Stimulated activated naive CD8-positive, alpha-beta T cell treated with anti-CD3 and anti-CD28 coated beads, Interleukin-15, Interleukin-2, amounts not matched to agents 100 ng/mL and 50 ng/mL, for 24 hours (primary cell): ENCODE measurements at regions not wholly inside any gene's neighbourhood (a gene's known extent, or its start where the extent isn't known, plus 50 kb on each side); places are given as distances from the start of the nearest gene placed in this dataset.

Experiments used
- H3K27ac Mint-ChIP-seq: one replicate; pipeline ENCODE4 v1.8.0; 2021; ENCODE audit warnings: mild to moderate bottlenecking, mixed read lengths
- H3K27me3 Mint-ChIP-seq: one replicate; pipeline ENCODE4 v1.8.0; 2021; ENCODE audit warnings: mixed read lengths
- H3K36me3 Mint-ChIP-seq: one replicate; pipeline ENCODE4 v1.8.0; 2021; ENCODE audit warnings: low read depth, mixed read lengths
- H3K4me1 Mint-ChIP-seq: one replicate; pipeline ENCODE4 v1.8.0; 2021; ENCODE audit warnings: low read depth, mixed read lengths
- H3K4me3 Mint-ChIP-seq: one replicate; pipeline ENCODE4 v1.8.0; 2021; ENCODE audit warnings: mild to moderate bottlenecking, mixed read lengths
- H3K9me3 Mint-ChIP-seq: one replicate; pipeline ENCODE4 v1.8.0; 2021; ENCODE audit warnings: mixed read lengths

- Mint-ChIP-seq H3K36me3 (no peaks in the 10 kb centered on the region), H3K27me3 (peaks cover 9% of the 10 kb centered on the region), H3K4me3 (no peak overlapping the region), H3K4me1 (peaks cover 27% of the 10 kb centered on the region), H3K27ac (no peak overlapping the region), H3K9me3 (no peaks in the 10 kb centered on the region)
These were observed 135.1 kb upstream of the MYLIP start for GRCh38 chr6:15993716-15994228.

- Mint-ChIP-seq H3K27me3 (peaks cover 5% of the 10 kb centered on the region), H3K36me3 (no peaks in the 10 kb centered on the region), H3K27ac (peak overlapping the region; percentile 55), H3K4me1 (peaks cover 26% of the 10 kb centered on the region), H3K4me3 (no peak overlapping the region), H3K9me3 (no peaks in the 10 kb centered on the region)
These were observed 138.7 kb upstream of the MYLIP start for GRCh38 chr6:15990179-15990578.

GRCh38 chr6:15989397-15989796 is 139.5 kb upstream of the MYLIP start:
- peaks cover 5% of the 10 kb centered on the region for H3K27me3 Mint-ChIP-seq
- H3K27ac Mint-ChIP-seq = peak overlapping the region; percentile 29
- H3K36me3 Mint-ChIP-seq = no peaks in the 10 kb centered on the region
- H3K4me1 Mint-ChIP-seq = peaks cover 18% of the 10 kb centered on the region
- H3K9me3 Mint-ChIP-seq = no peaks in the 10 kb centered on the region
- no peak overlapping the region for H3K4me3 Mint-ChIP-seq

- no peak overlapping the region for H3K4me3 Mint-ChIP-seq
- H3K4me1 Mint-ChIP-seq = peaks cover 18% of the 10 kb centered on the region
- H3K27me3 Mint-ChIP-seq = peaks cover 8% of the 10 kb centered on the region
- no peaks in the 10 kb centered on the region for H3K9me3 Mint-ChIP-seq
- H3K27ac Mint-ChIP-seq = no peak overlapping the region
- no peaks in the 10 kb centered on the region for H3K36me3 Mint-ChIP-seq
These were observed 141.3 kb upstream of the MYLIP start for GRCh38 chr6:15987569-15987968.

GRCh38 chr6:15986027-15986629 is 142.8 kb upstream of the MYLIP start:
- Mint-ChIP-seq H3K4me3 (no peak overlapping the region), H3K27ac (no peak overlapping the region), H3K9me3 (no peaks in the 10 kb centered on the region), H3K4me1 (peaks cover 18% of the 10 kb centered on the region), H3K36me3 (no peaks in the 10 kb centered on the region), H3K27me3 (peaks cover 15% of the 10 kb centered on the region)

- peaks cover 18% of the 10 kb centered on the region for H3K4me1 Mint-ChIP-seq
- no peak overlapping the region for H3K4me3 Mint-ChIP-seq
- H3K27me3 Mint-ChIP-seq = peaks cover 15% of the 10 kb centered on the region
- H3K9me3 Mint-ChIP-seq = no peaks in the 10 kb centered on the region
- no peak overlapping the region for H3K27ac Mint-ChIP-seq
- H3K36me3 Mint-ChIP-seq = no peaks in the 10 kb centered on the region
These were observed 143.4 kb upstream of the MYLIP start for GRCh38 chr6:15985379-15985959.

- H3K27me3 Mint-ChIP-seq = peaks cover 13% of the 10 kb centered on the region
- H3K4me1 Mint-ChIP-seq = no peaks in the 10 kb centered on the region
- H3K4me3 Mint-ChIP-seq = no peak overlapping the region
- H3K36me3 Mint-ChIP-seq = no peaks in the 10 kb centered on the region
- no peak overlapping the region for H3K27ac Mint-ChIP-seq
- H3K9me3 Mint-ChIP-seq = no peaks in the 10 kb centered on the region
These were observed 146.9 kb upstream of the MYLIP start for GRCh38 chr6:15981956-15982355.

- H3K9me3 Mint-ChIP-seq = no peaks in the 10 kb centered on the region
- H3K27me3 Mint-ChIP-seq = peaks cover 10% of the 10 kb centered on the region
- no peaks in the 10 kb centered on the region for H3K4me1 Mint-ChIP-seq
- no peaks in the 10 kb centered on the region for H3K36me3 Mint-ChIP-seq
- no peak overlapping the region for H3K4me3 Mint-ChIP-seq
- no peak overlapping the region for H3K27ac Mint-ChIP-seq
These were observed 148.1 kb upstream of the MYLIP start for GRCh38 chr6:15980801-15981200.

GRCh38 chr6:15978426-15978825 is 150.5 kb upstream of the MYLIP start:
- Mint-ChIP-seq H3K4me3 (no peak overlapping the region), H3K27me3 (peaks cover 10% of the 10 kb centered on the region), H3K36me3 (peaks cover 4% of the 10 kb centered on the region), H3K27ac (no peak overlapping the region), H3K9me3 (peaks cover 10% of the 10 kb centered on the region), H3K4me1 (no peaks in the 10 kb centered on the region)

- Mint-ChIP-seq H3K9me3 (peaks cover 10% of the 10 kb centered on the region), H3K4me3 (no peak overlapping the region), H3K27ac (no peak overlapping the region), H3K36me3 (peaks cover 4% of the 10 kb centered on the region), H3K27me3 (peaks cover 1% of the 10 kb centered on the region), H3K4me1 (no peaks in the 10 kb centered on the region)
These were observed 151.8 kb upstream of the MYLIP start for GRCh38 chr6:15977050-15977449.

- no peaks in the 10 kb centered on the region for H3K27me3 Mint-ChIP-seq
- no peak overlapping the region for H3K4me3 Mint-ChIP-seq
- H3K27ac Mint-ChIP-seq = no peak overlapping the region
- H3K4me1 Mint-ChIP-seq = no peaks in the 10 kb centered on the region
- peaks cover 10% of the 10 kb centered on the region for H3K9me3 Mint-ChIP-seq
- peaks cover 4% of the 10 kb centered on the region for H3K36me3 Mint-ChIP-seq
These were observed 154.1 kb upstream of the MYLIP start for GRCh38 chr6:15974817-15975216.

- H3K36me3 Mint-ChIP-seq = peaks cover 4% of the 10 kb centered on the region
- H3K9me3 Mint-ChIP-seq = peaks cover 10% of the 10 kb centered on the region
- no peak overlapping the region for H3K27ac Mint-ChIP-seq
- H3K27me3 Mint-ChIP-seq = no peaks in the 10 kb centered on the region
- no peak overlapping the region for H3K4me3 Mint-ChIP-seq
- H3K4me1 Mint-ChIP-seq = no peaks in the 10 kb centered on the region
These were observed 158.4 kb upstream of the MYLIP start for GRCh38 chr6:15970517-15970916.

GRCh38 chr6:15969236-15969778 is 159.6 kb upstream of the MYLIP start:
- no peaks in the 10 kb centered on the region for H3K4me1 Mint-ChIP-seq
- H3K27me3 Mint-ChIP-seq = no peaks in the 10 kb centered on the region
- H3K27ac Mint-ChIP-seq = no peak overlapping the region
- peaks cover 5% of the 10 kb centered on the region for H3K9me3 Mint-ChIP-seq
- no peak overlapping the region for H3K4me3 Mint-ChIP-seq
- H3K36me3 Mint-ChIP-seq = peaks cover 4% of the 10 kb centered on the region

- Mint-ChIP-seq H3K27ac (no peak overlapping the region), H3K9me3 (no peaks in the 10 kb centered on the region), H3K36me3 (no peaks in the 10 kb centered on the region), H3K4me1 (no peaks in the 10 kb centered on the region), H3K27me3 (no peaks in the 10 kb centered on the region), H3K4me3 (no peak overlapping the region)
These were observed 160.4 kb upstream of the MYLIP start for GRCh38 chr6:15968519-15968918.

GRCh38 chr6:15966000-15966520 is 162.8 kb upstream of the MYLIP start:
- Mint-ChIP-seq H3K4me1 (peaks cover 13% of the 10 kb centered on the region), H3K9me3 (peaks cover 4% of the 10 kb centered on the region), H3K27me3 (no peaks in the 10 kb centered on the region), H3K27ac (no peak overlapping the region), H3K4me3 (no peak overlapping the region), H3K36me3 (no peaks in the 10 kb centered on the region)
